Dedifferentiated amniotic fluid mesenchymal stem cell (primary cell): ENCODE measurements at regions not wholly inside any gene's neighbourhood (a gene's known extent, or its start where the extent isn't known, plus 50 kb on each side); places are given as distances from the start of the nearest gene placed in this dataset.

Experiments used
- DNase-seq: peaks from one replicate; pipeline ENCODE4 v3.0.0-alpha.2; 2016; ENCODE audit errors: extremely low spot score

GRCh38 chr1:17877316-17877715 is 122.2 kb downstream of the ACTL8 start:
- no peak for DNase-seq

- no peak for DNase-seq
Measured at GRCh38 chr1:17877896-17878295, 122.8 kb downstream of the ACTL8 start.

- DNase-seq, result peak; percentile 62
Measured at GRCh38 chr1:17878837-17879236, 123.7 kb downstream of the ACTL8 start.

GRCh38 chr1:17880449-17880848 is 125.3 kb downstream of the ACTL8 start:
- no peak for DNase-seq

DNA sequence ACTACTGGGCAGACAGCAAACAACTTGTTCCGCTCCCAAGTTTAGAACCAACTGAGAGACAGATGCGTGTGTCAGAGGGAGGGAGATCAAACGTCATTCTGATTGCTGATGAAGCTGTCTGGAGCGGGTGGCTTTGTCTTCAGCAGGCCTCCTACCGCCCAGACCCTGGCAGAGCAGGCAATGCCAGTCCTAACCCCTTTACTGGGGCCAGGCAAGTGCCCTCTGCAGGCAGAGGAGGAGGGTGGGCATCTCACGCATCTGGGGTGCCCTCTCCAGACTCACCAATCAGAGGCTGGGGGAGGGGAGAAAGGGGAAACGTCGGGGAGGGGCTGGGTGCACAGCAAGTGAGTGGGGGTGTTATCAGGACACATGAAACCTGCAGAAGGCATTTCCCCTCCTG is 126.6 kb downstream of the ACTL8 start:
- DNase-seq, result no peak

DNA sequence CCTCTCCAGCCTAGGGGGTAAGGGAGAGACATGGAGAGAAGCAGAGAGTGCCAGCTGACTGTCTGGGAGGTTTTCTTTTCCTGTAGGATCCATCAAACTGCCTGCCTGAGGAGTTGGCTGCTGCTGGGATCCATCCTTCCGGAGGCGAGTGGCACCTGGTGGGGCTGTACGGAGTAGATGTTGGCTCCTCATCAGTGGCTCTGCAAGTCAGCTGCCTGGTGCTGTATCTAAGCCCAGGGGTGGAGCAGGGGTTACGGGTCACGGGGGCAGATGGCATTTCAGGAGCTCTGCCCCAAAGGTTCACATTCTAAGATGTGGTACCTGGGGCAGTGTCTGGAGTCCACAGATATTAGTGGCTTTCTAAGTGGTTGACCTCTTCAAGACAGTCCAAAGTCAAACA is 128.0 kb downstream of the ACTL8 start:
- no peak for DNase-seq

DNA sequence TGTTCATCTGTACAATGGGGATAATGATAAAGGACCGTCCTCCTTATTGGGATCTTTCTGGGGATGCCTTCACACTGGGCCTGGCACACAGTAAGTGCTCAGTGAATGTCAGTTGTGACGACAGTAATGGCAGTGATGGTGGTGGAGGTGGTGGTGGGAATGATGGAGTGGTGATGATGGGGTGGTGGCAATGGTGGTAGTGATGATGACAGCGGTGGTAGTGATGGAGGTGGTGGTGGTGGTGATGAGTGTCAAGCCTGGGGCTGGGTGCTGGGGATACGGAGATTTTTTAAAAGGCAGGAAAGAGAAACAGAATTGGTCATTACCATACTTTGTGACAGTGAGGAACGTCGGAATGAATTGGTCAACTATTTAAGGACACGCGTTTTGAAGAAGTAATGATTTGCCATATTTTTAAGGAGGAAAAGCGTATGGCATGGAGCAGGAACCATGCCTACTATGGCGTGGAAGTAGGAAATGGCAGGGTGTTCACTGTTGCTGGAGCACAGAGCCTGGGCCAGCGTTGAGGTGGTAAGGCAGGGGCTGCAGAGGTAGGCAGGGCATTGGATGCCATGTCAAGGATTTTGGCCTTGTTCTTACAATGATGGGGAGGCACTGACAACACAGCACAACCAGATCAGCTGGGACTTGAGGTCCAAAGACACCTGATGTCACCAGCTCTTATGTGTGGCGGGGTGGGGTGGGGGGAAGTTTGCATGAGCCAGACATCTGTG is 128.7 kb downstream of the ACTL8 start:
- DNase-seq, result no peak

DNA sequence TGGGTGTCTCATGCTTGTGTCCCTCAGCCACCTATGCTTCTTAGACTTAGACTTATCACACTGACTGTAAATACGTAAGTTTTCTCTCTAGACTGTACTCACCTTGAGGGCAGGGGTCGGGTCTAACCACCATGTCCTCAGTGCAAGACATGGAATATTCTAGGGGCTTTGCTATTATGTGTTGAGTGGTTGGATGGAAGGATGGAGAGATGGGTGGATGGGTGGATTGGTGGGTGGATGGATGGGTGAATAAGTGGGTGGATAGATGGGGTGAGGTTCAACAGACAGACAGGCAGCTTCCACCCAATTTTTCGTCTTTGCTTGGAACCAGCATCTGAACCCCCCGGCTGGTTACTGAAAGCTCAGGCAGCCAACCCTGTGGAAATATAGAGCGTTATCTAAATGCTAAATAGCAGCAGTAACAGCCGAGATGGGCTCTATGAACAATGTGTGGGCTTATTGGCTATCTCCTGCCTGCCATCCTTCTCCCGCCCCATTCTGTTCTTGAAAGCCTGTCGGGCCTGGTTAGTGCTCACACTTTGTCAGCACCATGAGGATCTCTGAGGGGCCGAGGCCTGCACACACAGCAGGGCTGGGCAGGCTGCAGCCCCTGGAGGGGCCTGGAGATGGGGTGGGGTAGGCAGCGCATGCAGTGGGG is 130.7 kb downstream of the ACTL8 start:
- no peak for DNase-seq

DNA sequence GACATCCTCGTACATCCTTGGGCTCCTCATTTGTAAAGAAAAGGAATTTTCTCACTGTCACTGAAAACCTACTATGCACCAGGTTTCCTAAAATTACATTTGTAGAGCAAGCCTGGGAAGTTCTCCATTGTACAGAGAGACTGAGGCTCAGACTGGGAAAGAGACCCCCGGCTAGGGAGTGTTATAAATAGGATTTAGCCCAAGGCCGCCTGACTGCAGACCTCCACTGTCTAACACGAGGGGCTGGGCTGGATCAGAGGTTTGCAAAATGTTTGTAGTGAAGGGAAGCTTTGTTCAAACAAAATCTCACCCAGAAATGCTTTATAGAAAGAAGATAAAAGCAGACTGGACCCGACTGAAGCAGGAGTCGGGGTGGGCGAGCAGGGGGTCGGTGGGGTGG is 131.3 kb downstream of the ACTL8 start:
- DNase-seq, result no peak

DNA sequence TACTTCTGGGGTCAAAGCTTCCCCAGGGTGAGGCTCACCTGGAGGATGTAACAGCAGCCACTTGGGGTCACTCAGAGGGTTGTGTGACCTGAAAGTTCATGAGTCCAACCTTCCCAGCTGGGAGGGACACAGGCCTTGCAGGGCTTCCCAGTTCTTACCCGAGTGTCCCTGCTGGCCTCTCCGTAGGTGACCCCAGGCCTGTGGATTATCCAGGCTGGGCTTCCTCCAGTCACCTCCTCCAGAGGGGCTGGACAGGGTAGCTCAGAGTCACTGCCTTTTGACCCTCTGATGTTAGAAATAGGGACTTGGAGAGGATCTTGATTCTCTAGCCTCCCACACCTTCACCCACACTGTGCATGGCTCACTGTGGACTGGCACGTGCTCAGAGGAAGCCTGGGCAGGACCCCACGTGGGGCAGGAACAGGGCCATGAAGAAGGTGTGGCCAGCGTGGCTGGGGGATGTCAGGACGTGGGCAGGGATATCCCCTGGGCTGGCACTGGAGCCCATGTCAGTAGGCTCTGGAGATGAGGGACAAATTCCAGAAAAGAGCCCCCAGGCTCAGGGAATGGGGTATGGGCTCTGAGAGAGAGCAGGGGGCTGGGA is 131.8 kb downstream of the ACTL8 start:
- no peak for DNase-seq

DNA sequence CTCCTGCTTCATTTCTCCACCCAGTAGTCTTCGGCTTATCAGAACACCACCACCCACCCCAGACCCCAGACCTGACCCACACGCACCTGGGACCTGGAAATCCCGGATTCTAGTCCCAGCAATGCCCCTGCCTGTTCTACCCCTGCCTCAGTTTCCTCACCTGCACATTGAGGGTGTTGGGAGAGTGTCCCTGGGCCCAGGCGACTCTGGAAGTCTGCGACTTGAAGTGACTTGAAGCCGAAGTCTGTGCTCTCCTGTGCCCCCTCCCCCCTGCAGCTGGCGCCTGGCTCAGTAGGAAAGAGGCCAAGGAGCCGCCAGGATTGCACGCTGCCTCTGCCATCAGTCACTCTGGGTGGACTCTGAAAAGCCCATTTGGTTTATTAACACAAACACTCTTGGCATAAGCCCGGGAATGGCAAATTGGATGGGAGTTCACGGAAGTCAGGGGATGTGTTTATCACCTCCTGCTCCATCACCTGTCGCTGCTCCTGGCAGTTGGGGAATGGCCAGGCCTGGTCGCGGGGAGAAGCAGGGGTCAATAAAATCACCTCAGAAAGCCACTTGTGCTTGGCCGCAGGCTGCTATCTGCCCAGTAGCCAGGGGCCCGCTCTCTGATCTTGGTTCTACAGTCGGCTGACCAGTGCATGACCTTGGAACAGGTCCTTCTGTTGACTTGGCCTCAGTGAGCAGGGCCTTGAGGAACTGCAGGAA is 132.7 kb downstream of the ACTL8 start:
- no peak for DNase-seq

GRCh38 chr1:17890056-17890814 is 135.1 kb downstream of the ACTL8 start:
- DNase-seq, result no peak

GRCh38 chr1:17890815-17891191 is 135.7 kb downstream of the ACTL8 start:
- DNase-seq, result no peak

- DNase-seq, result no peak
Measured at GRCh38 chr1:17891205-17892110, 136.3 kb downstream of the ACTL8 start.

DNA sequence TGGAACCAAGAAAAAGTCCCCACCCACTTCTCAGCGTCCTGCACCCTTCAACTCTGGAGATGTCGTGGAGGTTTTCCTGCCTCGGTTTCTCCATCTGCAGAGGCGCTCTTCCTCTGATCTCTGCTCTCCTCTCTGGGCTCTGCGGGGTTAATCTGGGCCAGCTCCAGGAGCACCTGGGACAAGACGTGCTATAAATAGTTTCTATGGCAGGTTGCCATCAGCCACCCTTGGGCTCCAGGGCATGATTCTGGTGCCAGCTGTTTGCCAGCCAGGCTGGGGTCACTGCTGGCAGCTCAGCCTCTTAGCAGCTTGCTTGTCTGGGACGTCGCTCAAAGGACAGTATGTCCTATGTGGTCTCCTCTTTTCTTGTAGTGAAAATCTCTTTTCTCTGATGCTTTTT is 137.1 kb downstream of the ACTL8 start:
- no peak for DNase-seq

DNA sequence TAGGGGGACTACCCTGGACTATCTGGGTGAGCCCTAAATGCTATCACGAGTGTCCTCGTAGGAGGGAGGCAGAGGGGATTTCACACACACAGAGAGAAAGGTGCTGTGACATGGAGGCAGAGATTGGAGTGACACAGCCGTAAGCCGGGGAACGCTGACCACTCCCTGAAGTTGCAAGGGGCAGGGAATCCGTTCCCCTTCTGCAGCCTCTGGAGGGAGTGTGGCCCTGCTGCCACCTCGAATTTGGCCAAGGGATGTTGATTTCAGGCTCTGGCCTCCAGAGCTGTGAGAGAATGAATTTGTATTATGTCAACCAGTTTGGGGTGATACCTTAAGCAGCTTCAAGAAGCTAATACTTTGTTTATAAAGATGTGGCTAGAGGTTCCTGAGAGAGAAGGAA is 137.7 kb downstream of the ACTL8 start:
- no peak for DNase-seq

GRCh38 chr1:17893891-17894631 is 138.9 kb downstream of the ACTL8 start:
- no peak for DNase-seq

DNA sequence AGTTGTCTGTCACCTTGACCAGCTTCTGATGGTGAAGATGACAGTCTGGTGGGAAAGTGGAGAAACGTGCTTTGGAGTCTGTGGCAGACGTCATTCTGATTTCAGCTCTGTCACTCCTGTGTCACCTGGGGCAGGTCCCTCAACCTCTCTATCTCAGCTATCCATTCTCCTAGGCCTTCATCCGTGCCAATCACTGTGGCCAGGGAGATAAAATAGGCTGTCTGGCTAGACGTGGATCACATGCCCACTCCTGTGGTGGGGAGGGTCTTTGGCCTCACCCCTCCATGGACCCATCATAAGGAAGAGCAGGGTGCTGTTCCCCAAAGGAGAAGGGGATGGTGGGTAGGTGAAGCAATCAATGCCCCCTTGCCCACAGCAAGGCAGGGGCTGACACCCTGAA is 140.3 kb downstream of the ACTL8 start:
- no peak for DNase-seq

- DNase-seq, result no peak
Measured at GRCh38 chr1:17895986-17896385, 140.9 kb downstream of the ACTL8 start.

DNA sequence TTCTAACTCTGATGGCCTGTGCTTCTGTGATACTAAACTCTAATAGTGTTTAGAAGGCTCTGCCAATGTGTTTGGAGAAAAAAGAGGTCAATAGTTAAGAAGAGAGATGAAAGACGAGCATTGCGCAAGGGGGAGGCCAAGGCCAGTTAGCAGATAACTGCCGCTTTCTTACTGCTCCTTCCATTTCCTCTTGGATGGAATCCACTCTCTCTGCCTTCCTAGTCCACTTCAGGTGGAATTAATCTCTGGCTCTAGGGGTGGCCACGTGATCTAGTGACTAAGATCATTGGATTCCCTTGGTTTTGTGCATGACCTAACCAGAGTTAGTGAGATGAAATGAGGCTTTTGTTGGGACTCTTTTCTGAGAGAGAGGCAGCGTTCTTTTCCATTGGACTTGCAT is 148.3 kb downstream of the ACTL8 start:
- no peak for DNase-seq
